H1 (cell line): ENCODE measurements at regions not wholly inside any gene's neighbourhood (a gene's known extent, or its start where the extent isn't known, plus 50 kb on each side); places are given as distances from the start of the nearest gene placed in this dataset.

Source experiments
- CTCF ChIA-PET: fragments of 300-600 bp; sonication (Branson Sonifier 250); formaldehyde crosslinking; loops from one replicate; lab custom pipeline; 2021; ENCODE audit not compliant: partially characterized antibody; lab: Charles Lee
- POLR2A ChIA-PET: fragments of 300-600 bp; sonication (Branson Sonifier 250); formaldehyde crosslinking; loops from one replicate; lab custom pipeline; 2021; ENCODE audit warnings: inconsistent platforms; ENCODE audit not compliant: partially characterized antibody; lab: Charles Lee
- DNase-seq, 2 experiments: peaks; one replicate each; pipeline versions ENCODE4 v3.0.0 to v3.0.0-alpha.2; 2010 to 2022; ENCODE audit warnings: low spot score in 2 of 2, low read depth in 1 of 2, mixed read lengths in 1 of 2
- FAIRE-seq: peaks from 2 replicates; lab custom pipeline; 2011; peaks lifted over from hg19 to GRCh38; lab: Jason Lieb, UNC
- H2AFZ ChIP-seq: 2 replicates; pipeline ENCODE4 v1.8.1; 2012; ENCODE audit warnings: low read length, inconsistent platforms
- H2AK5ac ChIP-seq: 2 replicates; pipeline ENCODE4 v1.6.1; 2013; ENCODE audit warnings: low read depth, low read length
- H2BK120ac ChIP-seq: replicated peaks from 2 replicates; pipeline ENCODE3; 2013; ENCODE audit warnings: low read depth, low read length, inconsistent platforms
- H2BK12ac ChIP-seq: 2 replicates; pipeline ENCODE4 v1.6.1; 2013; ENCODE audit warnings: low read depth, low read length
- H2BK15ac ChIP-seq: 2 replicates; pipeline ENCODE4 v1.6.1; 2013; ENCODE audit warnings: low read length
- H2BK20ac ChIP-seq: 2 replicates; pipeline ENCODE4 v1.6.1; 2013; ENCODE audit warnings: low read length
- H2BK5ac ChIP-seq: 2 replicates; pipeline ENCODE4 v1.6.1; 2013; ENCODE audit warnings: low read depth, low read length
- H3K14ac ChIP-seq: 2 replicates; pipeline ENCODE4 v1.6.1; 2013; ENCODE audit warnings: inconsistent platforms; ENCODE audit not compliant: insufficient read length
- H3K18ac ChIP-seq: 2 replicates; pipeline ENCODE4 v1.6.1; 2013; ENCODE audit warnings: low read length; ENCODE audit errors: extremely low read depth
- H3K23ac ChIP-seq: 2 replicates; pipeline ENCODE4 v1.6.1; 2013; ENCODE audit warnings: inconsistent platforms; ENCODE audit not compliant: insufficient read length
- H3K23me2 ChIP-seq: 2 replicates; pipeline ENCODE4 v1.6.1; 2013; ENCODE audit warnings: low read depth, low read length
- H3K27ac ChIP-seq: 2 replicates; pipeline ENCODE4 v1.6.1; 2011; ENCODE audit warnings: low read depth, low read length, inconsistent platforms
- H3K27me3 ChIP-seq, 4 experiments: replicated peaks in 1 of 4; 1 replicate in 1 of 4; 2 replicates in 3 of 4; pipeline versions ENCODE4 v1.6.1 to v1.8.1; 2011 to 2013; ENCODE audit warnings: low read length in 3 of 4, mild to moderate bottlenecking in 3 of 4, inconsistent platforms in 2 of 4, mixed read lengths in 2 of 4, moderate library complexity in 1 of 4; ENCODE audit not compliant: control insufficient read depth in 3 of 4, insufficient read depth in 3 of 4; ENCODE audit errors: extremely low read depth in 1 of 4
- H3K36me3 ChIP-seq, 4 experiments: 2 replicates each; pipeline versions ENCODE4 v1.6.1 to v1.8.1; 2011 to 2013; ENCODE audit warnings: mild to moderate bottlenecking in 4 of 4, low read length in 3 of 4, moderate library complexity in 2 of 4, control low read depth in 1 of 4, inconsistent platforms in 1 of 4; ENCODE audit not compliant: insufficient read depth in 4 of 4, control insufficient read depth in 2 of 4
- H3K4ac ChIP-seq: replicated peaks from 2 replicates; pipeline ENCODE3; 2013; ENCODE audit warnings: low read length, low read depth, mixed read lengths, inconsistent platforms; ENCODE audit not compliant: insufficient read length
- H3K4me1 ChIP-seq, 4 experiments: replicated peaks in 1 of 4; 1 replicate in 1 of 4; 2 replicates in 3 of 4; pipeline versions ENCODE4 v1.6.1 to v1.8.1; 2011 to 2013; ENCODE audit warnings: low read length in 3 of 4, inconsistent platforms in 2 of 4, mixed read lengths in 1 of 4; ENCODE audit not compliant: insufficient read depth in 4 of 4, control insufficient read depth in 3 of 4
- H3K4me2 ChIP-seq, 2 experiments: 2 replicates each; pipeline versions ENCODE4 v1.6.1 to v1.8.1; 2011 to 2013; ENCODE audit warnings: low read depth in 2 of 2, low read length in 2 of 2, control low read depth in 1 of 2, inconsistent platforms in 1 of 2, mild to moderate bottlenecking in 1 of 2; ENCODE audit not compliant: insufficient read depth in 1 of 2
- H3K4me3 ChIP-seq, 4 experiments: fragments of 200-600, 300-600 bp in 1 of 4; sonication (generic), shearing (Covaris generic), sonication (Bioruptor Twin) in 1 of 4; 2 replicates each; pipeline versions ENCODE4 v1.5.1 to v1.8.1; 2011 to 2016; ENCODE audit warnings: low read length in 4 of 4, low read depth in 3 of 4, control low read depth in 2 of 4, inconsistent platforms in 2 of 4, mild to moderate bottlenecking in 2 of 4, mixed read lengths in 1 of 4, moderate library complexity in 1 of 4; ENCODE audit not compliant: insufficient read depth in 2 of 4; ENCODE audit errors: extremely low read depth in 1 of 4
- H3K56ac ChIP-seq: replicated peaks from 2 replicates; pipeline ENCODE3; 2013; ENCODE audit warnings: low read depth, mild to moderate bottlenecking, mixed read lengths, low read length, inconsistent platforms; ENCODE audit not compliant: insufficient read length
- H3K79me1 ChIP-seq: 2 replicates; pipeline ENCODE4 v1.6.1; 2013; ENCODE audit warnings: low read depth, low read length, control low read depth
- H3K79me2 ChIP-seq, 2 experiments: 2 replicates each; pipeline versions ENCODE4 v1.6.1 to v1.8.1; 2012 to 2013; ENCODE audit warnings: low read length in 2 of 2, mild to moderate bottlenecking in 2 of 2, inconsistent platforms in 1 of 2; ENCODE audit not compliant: insufficient read depth in 2 of 2, control insufficient read depth in 1 of 2
- H3K9ac ChIP-seq, 4 experiments: replicated peaks in 1 of 4; 1 replicate in 1 of 4; 2 replicates in 3 of 4; pipeline versions ENCODE4 v1.6.1 to v1.8.1; 2011 to 2013; ENCODE audit warnings: low read depth in 3 of 4, low read length in 3 of 4, control low read depth in 2 of 4, mild to moderate bottlenecking in 2 of 4, moderate library complexity in 2 of 4, inconsistent platforms in 1 of 4; ENCODE audit errors: extremely low read depth in 1 of 4
- H3K9me3 ChIP-seq, 2 experiments: 2 replicates each; pipeline versions ENCODE4 v1.6.1 to v1.8.1; 2012 to 2013; ENCODE audit warnings: mild to moderate bottlenecking in 2 of 2, moderate library complexity in 2 of 2, control low read depth in 1 of 2, inconsistent platforms in 1 of 2, low read depth in 1 of 2, low read length in 1 of 2, mixed read lengths in 1 of 2; ENCODE audit not compliant: insufficient read depth in 2 of 2
- H4K20me1 ChIP-seq, 2 experiments: replicated peaks in 1 of 2; 2 replicates each; pipeline versions ENCODE3 to v1.8.1; 2011 to 2013; ENCODE audit warnings: inconsistent platforms in 2 of 2, low read length in 2 of 2, mild to moderate bottlenecking in 1 of 2; ENCODE audit not compliant: insufficient read depth in 2 of 2, control insufficient read depth in 1 of 2
- H4K5ac ChIP-seq: 2 replicates; pipeline ENCODE4 v1.6.1; 2013; ENCODE audit warnings: low read length, low read depth, mixed read lengths, inconsistent platforms; ENCODE audit not compliant: insufficient read length
- H4K8ac ChIP-seq: 2 replicates; pipeline ENCODE4 v1.8.0; 2013; ENCODE audit warnings: mild to moderate bottlenecking, moderate library complexity, low read length, inconsistent platforms; ENCODE audit not compliant: insufficient read depth; ENCODE audit errors: extremely low read depth
- H4K91ac ChIP-seq: replicated peaks from 2 replicates; pipeline ENCODE3; 2013; ENCODE audit warnings: low read length, mixed read lengths, inconsistent platforms; ENCODE audit not compliant: insufficient read length
- ASH2L ChIP-seq: fragments of 200-600, 300-600 bp; sonication (generic); IDR thresholded peaks from one replicate; pipeline ENCODE4 v1.7.1; 2017; ENCODE audit warnings: low read length
- CBX5 ChIP-seq: fragments of 300-800, 300-1000 bp; sonication (generic); IDR thresholded peaks from 2 replicates; pipeline ENCODE4 v1.7.1; 2016; ENCODE audit warnings: antibody characterized with exemption, low read length, low read depth
- CBX8 ChIP-seq: fragments of 300-800, 300-1000 bp; sonication (generic); IDR thresholded peaks from 2 replicates; pipeline ENCODE4 v1.7.1; 2016; ENCODE audit warnings: low read depth, low read length, borderline replicate concordance
- CREB1 ChIP-seq: IDR thresholded peaks from 2 replicates; pipeline ENCODE4 v1.6.1; 2012; ENCODE audit warnings: inconsistent platforms
- JUND ChIP-seq: IDR thresholded peaks from 2 replicates; pipeline ENCODE4 v1.6.1; 2011; ENCODE audit warnings: mild to moderate bottlenecking, improper control_type of control experiment, low read length
- POLR2AphosphoS5 ChIP-seq: IDR thresholded peaks from 2 replicates; pipeline ENCODE4 v1.6.1; 2011; ENCODE audit warnings: low read depth, low read length
- RFX5 ChIP-seq: IDR thresholded peaks from 2 replicates; pipeline ENCODE4 v1.6.1; 2011; ENCODE audit warnings: low read depth, low read length, improper control_type of control experiment, borderline replicate concordance
- RNF2 ChIP-seq: fragments of 200-900, 300-1000 bp; sonication (generic); IDR thresholded peaks from 2 replicates; pipeline ENCODE4 v1.7.1; 2016; ENCODE audit warnings: borderline replicate concordance, low read depth, mild to moderate bottlenecking, antibody characterized with exemption, low read length; ENCODE audit not compliant: poor library complexity, severe bottlenecking; ENCODE audit errors: missing control alignments
- RXRA ChIP-seq: IDR thresholded peaks from 2 replicates; pipeline ENCODE4 v1.6.1; 2011; ENCODE audit warnings: low read depth, mild to moderate bottlenecking, low read length, moderate library complexity; ENCODE audit not compliant: insufficient read depth
- SIX5 ChIP-seq: IDR thresholded peaks from 2 replicates; pipeline ENCODE4 v1.6.1; 2011; ENCODE audit warnings: mild to moderate bottlenecking, low read depth, low read length
- SRF ChIP-seq: IDR thresholded peaks from 2 replicates; pipeline ENCODE4 v1.6.1; 2011; ENCODE audit warnings: mild to moderate bottlenecking, low read depth, low read length, moderate library complexity
- TAF7 ChIP-seq: optimal IDR thresholded peaks from 2 replicates; pipeline ENCODE3; 2011; ENCODE audit warnings: low read depth, mild to moderate bottlenecking, inconsistent platforms, low read length, moderate library complexity, borderline replicate concordance
- TBP ChIP-seq: IDR thresholded peaks from 2 replicates; pipeline ENCODE4 v1.6.1; 2011; ENCODE audit warnings: low read depth, low read length, improper control_type of control experiment
- TEAD4 ChIP-seq: IDR thresholded peaks from 2 replicates; pipeline ENCODE4 v1.6.1; 2012; ENCODE audit warnings: low read depth, low read length, inconsistent platforms, mixed read lengths
- WGBS, 2 experiments: shearing (Covaris generic) in 1 of 2; methylation state at CpG; one replicate each; pipeline versions ENCODE4 v1.1.6 to v1.1.7; 2013 to 2015; ENCODE audit warnings: low lambda C conversion rate in 2 of 2, mixed read lengths in 2 of 2, inconsistent platforms in 1 of 2, low coverage in 1 of 2, missing lambda C conversion rate in 1 of 2; ENCODE audit not compliant: insufficient replicate concordance in 2 of 2, insufficient coverage in 1 of 2, insufficient read length in 1 of 2; ENCODE audit errors: extremely low coverage in 1 of 2, missing lambda C conversion rate in 1 of 2; 5-methylcytosine and 5-hydroxymethylcytosine counted together
- TF ChIP-seq, protein P1 (sequence below): IDR thresholded peaks from 2 replicates; pipeline ENCODE4 v1.6.1; 2012; ENCODE audit warnings: inconsistent platforms

DNA sequence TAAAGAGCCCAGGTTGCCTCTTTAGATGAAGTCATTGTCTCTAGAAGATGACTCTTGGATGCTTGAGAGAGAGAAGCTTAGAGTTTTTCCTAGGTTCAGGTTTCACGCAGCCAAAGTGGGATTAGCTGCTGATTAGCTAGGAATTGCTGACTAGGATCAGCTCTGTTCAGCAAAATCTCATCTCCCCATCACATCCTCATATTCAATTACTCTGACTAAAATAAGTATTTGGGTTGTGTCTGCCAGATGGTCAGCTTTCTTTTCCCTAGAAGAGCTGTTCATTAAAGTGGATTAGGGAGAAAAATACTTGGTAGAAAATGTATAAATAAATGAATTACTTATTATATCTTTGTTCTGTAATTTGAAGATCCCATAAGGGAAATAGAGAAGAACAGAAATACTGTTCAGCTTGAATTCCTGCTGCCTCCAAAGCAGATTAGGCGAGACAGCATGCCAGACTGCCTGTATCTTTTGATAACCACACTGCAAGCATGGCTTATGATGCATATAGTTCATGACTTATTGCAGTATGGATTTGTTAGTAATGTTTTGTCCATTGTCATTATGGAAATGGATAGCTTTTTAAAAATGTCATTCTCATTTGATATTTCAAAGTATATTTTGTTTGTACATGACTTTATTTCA, 184.8 kb upstream of the CD180 start:
- Histone ChIP-seq H3K9ac (no peak overlapping the region), H2BK5ac (no peak overlapping the region), H3K27ac (no peak overlapping the region), H3K79me1 (no peaks in the 10 kb centered on the region), H2AK5ac (no peak overlapping the region), H4K5ac (no peak overlapping the region), H4K91ac (no peak overlapping the region), H3K4me3 (no peak overlapping the region), H3K36me3 (no peaks in the 10 kb centered on the region), H3K4me2 (no peak overlapping the region), H2BK20ac (no peak overlapping the region), H2BK120ac (no peak overlapping the region), H3K27me3 (no peaks in the 10 kb centered on the region), H3K23me2 (no peaks in the 10 kb centered on the region; the same call in 1 of the 2 replicates), H2AFZ (no peak overlapping the region), H4K8ac (no peak overlapping the region), H2BK15ac (no peak overlapping the region), H3K56ac (no peak overlapping the region), H3K4ac (no peak overlapping the region), H3K18ac (no peak overlapping the region), H2BK12ac (no peak overlapping the region), H3K4me1 (no peaks in the 10 kb centered on the region), H4K20me1 (no peaks in the 10 kb centered on the region), H3K23ac (no peak overlapping the region), H3K14ac (no peak overlapping the region), H3K9me3 (no peaks in the 10 kb centered on the region), H3K79me2 (no peaks in the 10 kb centered on the region)
- FAIRE-seq: no peak
- WGBS, 2 experiments: 89% methylated on average over 2 of the region's 2 CpGs; no CpG with 5 or more reads in 1 of the 2 experiments
- ChIA-PET CTCF (interaction anchor here (0.6 to 1.4 kb wide), 3 partner anchors 15 to 842 kb away, joined by 3 read pairs; no protein-coding TSS in a partner anchor), POLR2A (no interaction called here)
- DNase-seq: no peak
- TF ChIP-seq TBP: no peak
- no peak for TF ChIP-seq JUND
- TF ChIP-seq POLR2AphosphoS5: no peak
- TF ChIP-seq TAF7: no peak
- no peak for TF ChIP-seq TEAD4
- no peak for TF ChIP-seq CREB1
- no peak for TF ChIP-seq CBX8
- no peak for TF ChIP-seq SRF
- TF ChIP-seq RNF2: no peak
- TF ChIP-seq, protein P1, sequence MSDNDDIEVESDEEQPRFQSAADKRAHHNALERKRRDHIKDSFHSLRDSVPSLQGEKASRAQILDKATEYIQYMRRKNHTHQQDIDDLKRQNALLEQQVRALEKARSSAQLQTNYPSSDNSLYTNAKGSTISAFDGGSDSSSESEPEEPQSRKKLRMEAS: no peak
- TF ChIP-seq CBX5: no peak
- TF ChIP-seq ASH2L: no peak
- TF ChIP-seq SIX5: no peak
- TF ChIP-seq RFX5: no peak
- no peak for TF ChIP-seq RXRA
